ENCODE measurements at regions not wholly inside any gene's neighbourhood (a gene's known extent, or its start where the extent isn't known, plus 50 kb on each side); places are given as distances from the start of the nearest gene placed in this dataset.

- in situ Hi-C loops (cut with MboI; ENCODE audit: low sequenced_read_pairs) = no loop called here
- Histone ChIP-seq H3K27me3 (ENCODE audit: low read depth) (no peaks in the 10 kb centered on the region), H3K36me3 (replicated peaks) (no peaks in the 10 kb centered on the region), H3K4me3 (no peak overlapping the region), H3K9me3 (no peaks in the 10 kb centered on the region), H3K4me1 (no peaks in the 10 kb centered on the region)
- no peak for DNase-seq (ENCODE audit: low spot score in 2 of 2)
These were observed 897.2 kb downstream of the TBC1D22A start for GRCh38 chr22:47659467-47660223.

GRCh38 chr22:47658182-47658581 is 895.7 kb downstream of the TBC1D22A start:
- in situ Hi-C loops (cut with MboI; ENCODE audit: low sequenced_read_pairs) = no loop called here
- Histone ChIP-seq H3K4me3 (no peak overlapping the region), H3K4me1 (no peaks in the 10 kb centered on the region), H3K36me3 (replicated peaks) (no peaks in the 10 kb centered on the region), H3K9me3 (no peaks in the 10 kb centered on the region), H3K27me3 (ENCODE audit: low read depth) (no peaks in the 10 kb centered on the region)
- no peak for DNase-seq (ENCODE audit: low spot score in 2 of 2)

DNA sequence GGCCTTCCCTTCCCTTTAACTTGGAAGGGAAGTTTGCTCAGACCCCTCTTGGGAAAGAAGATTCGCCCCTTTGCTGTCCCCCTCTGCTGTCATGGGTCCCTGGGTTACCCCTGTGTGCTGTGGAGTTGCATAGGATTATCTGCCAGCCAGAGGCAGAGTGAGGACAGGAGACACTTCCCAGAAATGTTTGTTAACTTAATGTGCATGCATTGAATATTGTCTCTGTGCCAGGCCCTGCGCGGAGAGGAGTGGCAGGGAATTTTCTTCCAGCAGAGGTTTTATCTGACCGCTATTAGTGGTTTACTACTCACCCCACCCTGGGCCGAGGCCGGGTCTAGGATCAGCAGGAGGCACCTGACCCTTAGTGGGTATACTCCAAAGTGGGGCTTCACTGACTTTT is 894.8 kb downstream of the TBC1D22A start:
- Histone ChIP-seq H3K4me3 (no peak overlapping the region), H3K36me3 (replicated peaks) (no peaks in the 10 kb centered on the region), H3K9me3 (no peaks in the 10 kb centered on the region), H3K27me3 (ENCODE audit: low read depth) (no peaks in the 10 kb centered on the region), H3K4me1 (no peaks in the 10 kb centered on the region)
- in situ Hi-C loops (cut with MboI; ENCODE audit: low sequenced_read_pairs) = no loop called here
- no peak for DNase-seq (ENCODE audit: low spot score in 2 of 2)

DNA sequence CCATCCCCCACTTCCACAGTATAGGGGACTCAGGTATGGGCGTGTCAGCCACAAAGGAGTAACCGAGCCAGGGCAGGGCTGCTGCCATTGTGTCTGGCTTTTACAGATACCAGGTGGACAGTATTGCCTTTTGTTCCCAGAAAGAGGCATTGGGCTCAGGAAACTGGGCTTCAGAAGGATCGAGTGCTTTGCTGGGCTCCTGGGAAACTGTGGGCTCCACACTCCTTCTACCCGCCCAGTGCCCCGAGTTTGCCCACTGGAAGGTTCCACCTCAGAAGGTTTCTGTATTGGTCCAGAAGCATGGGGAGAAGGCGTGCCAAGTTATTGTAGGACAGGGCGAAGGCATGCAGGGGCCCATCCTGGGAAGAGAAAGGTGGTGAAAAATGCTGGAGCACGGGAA is 894.4 kb downstream of the TBC1D22A start:
- no peak overlapping the region for H3K4me3 ChIP-seq
- H3K36me3 ChIP-seq (replicated peaks) = no peaks in the 10 kb centered on the region
- no peak for DNase-seq (ENCODE audit: low spot score in 2 of 2)
- H3K27me3 ChIP-seq (ENCODE audit: low read depth) = no peaks in the 10 kb centered on the region
- in situ Hi-C loops (cut with MboI; ENCODE audit: low sequenced_read_pairs) = no loop called here
- no peaks in the 10 kb centered on the region for H3K9me3 ChIP-seq
- no peaks in the 10 kb centered on the region for H3K4me1 ChIP-seq

DNA sequence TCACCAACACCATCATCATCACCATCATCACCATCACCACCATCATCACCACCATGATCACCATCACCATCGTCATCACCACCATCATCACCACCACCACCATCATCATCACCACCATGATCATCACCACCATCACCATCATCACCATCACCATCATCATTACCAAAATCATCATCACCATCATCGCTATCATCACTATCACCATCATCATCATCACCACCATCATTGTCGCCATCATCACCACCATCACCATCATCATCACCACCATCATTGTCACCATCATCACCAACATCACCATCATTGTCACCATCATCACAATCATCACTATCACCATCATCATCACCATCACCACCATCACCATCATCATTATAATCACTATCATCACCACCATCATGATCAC is 893.5 kb downstream of the TBC1D22A start:
- Histone ChIP-seq H3K27me3 (ENCODE audit: low read depth) (no peaks in the 10 kb centered on the region), H3K4me1 (no peaks in the 10 kb centered on the region), H3K9me3 (no peaks in the 10 kb centered on the region), H3K4me3 (no peak overlapping the region), H3K36me3 (replicated peaks) (no peaks in the 10 kb centered on the region)
- no peak for DNase-seq (ENCODE audit: low spot score in 2 of 2)
- in situ Hi-C loops (cut with MboI; ENCODE audit: low sequenced_read_pairs) = no loop called here

GRCh38 chr22:47654922-47655491 is 892.6 kb downstream of the TBC1D22A start:
- H3K9me3 ChIP-seq = no peaks in the 10 kb centered on the region
- H3K4me3 ChIP-seq = no peak overlapping the region
- no peaks in the 10 kb centered on the region for H3K27me3 ChIP-seq (ENCODE audit: low read depth)
- no peaks in the 10 kb centered on the region for H3K36me3 ChIP-seq (replicated peaks)
- in situ Hi-C loops (cut with MboI; ENCODE audit: low sequenced_read_pairs) = no loop called here
- DNase-seq (ENCODE audit: low spot score in 2 of 2) = no peak
- no peaks in the 10 kb centered on the region for H3K4me1 ChIP-seq

DNA sequence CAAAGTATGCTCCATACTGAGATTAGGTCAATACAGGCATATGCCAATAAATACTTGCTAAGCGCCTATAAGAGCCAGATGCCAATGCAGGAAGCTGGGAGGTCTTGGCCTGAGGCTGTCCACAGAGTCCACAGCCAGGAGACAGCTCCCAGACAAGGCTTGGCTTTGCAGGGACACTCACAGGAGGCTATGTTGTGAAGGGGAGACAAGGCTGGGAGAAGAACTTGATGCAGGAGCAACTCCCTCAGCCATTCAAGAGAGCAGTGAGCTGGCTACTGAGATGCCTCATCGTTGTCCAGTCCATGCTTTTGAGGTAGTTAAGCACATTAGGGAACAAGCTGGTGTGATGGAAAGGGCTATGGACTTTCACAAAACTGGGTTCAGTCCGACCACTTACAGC is 891.5 kb downstream of the TBC1D22A start:
- DNase-seq (ENCODE audit: low spot score in 2 of 2) = no peak
- Histone ChIP-seq H3K4me3 (no peak overlapping the region), H3K36me3 (replicated peaks) (no peaks in the 10 kb centered on the region), H3K27me3 (ENCODE audit: low read depth) (no peaks in the 10 kb centered on the region), H3K9me3 (no peaks in the 10 kb centered on the region), H3K4me1 (no peaks in the 10 kb centered on the region)
- in situ Hi-C loops (cut with MboI; ENCODE audit: low sequenced_read_pairs) = no loop called here

- Histone ChIP-seq H3K4me1 (no peaks in the 10 kb centered on the region), H3K9me3 (no peaks in the 10 kb centered on the region), H3K4me3 (no peak overlapping the region), H3K27me3 (ENCODE audit: low read depth) (no peaks in the 10 kb centered on the region), H3K36me3 (replicated peaks) (no peaks in the 10 kb centered on the region)
- DNase-seq (ENCODE audit: low spot score in 2 of 2) = no peak
- in situ Hi-C loops (cut with MboI; ENCODE audit: low sequenced_read_pairs) = no loop called here
These were observed 889.0 kb downstream of the TBC1D22A start for GRCh38 chr22:47651216-47651987.

DNA sequence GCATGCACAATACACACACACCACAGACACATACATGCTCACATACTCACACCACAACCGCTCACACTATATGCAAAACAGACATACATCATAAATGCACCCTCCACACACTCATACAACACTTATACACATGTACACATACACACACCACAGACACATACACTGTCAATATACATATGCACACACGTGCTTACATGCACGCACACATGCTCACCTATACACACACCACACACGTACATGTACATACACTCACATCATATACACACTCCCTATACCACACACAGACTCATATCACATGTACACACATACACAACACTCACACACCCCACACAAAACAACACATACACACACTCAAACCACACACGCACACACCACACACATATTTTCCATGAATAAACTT is 885.3 kb downstream of the TBC1D22A start:
- no peak for DNase-seq (ENCODE audit: low spot score in 2 of 2)
- Histone ChIP-seq H3K9me3 (no peaks in the 10 kb centered on the region), H3K4me1 (no peaks in the 10 kb centered on the region), H3K27me3 (ENCODE audit: low read depth) (no peaks in the 10 kb centered on the region), H3K36me3 (replicated peaks) (no peaks in the 10 kb centered on the region), H3K4me3 (no peak overlapping the region)
- in situ Hi-C loops (cut with MboI; ENCODE audit: low sequenced_read_pairs) = no loop called here

DNA sequence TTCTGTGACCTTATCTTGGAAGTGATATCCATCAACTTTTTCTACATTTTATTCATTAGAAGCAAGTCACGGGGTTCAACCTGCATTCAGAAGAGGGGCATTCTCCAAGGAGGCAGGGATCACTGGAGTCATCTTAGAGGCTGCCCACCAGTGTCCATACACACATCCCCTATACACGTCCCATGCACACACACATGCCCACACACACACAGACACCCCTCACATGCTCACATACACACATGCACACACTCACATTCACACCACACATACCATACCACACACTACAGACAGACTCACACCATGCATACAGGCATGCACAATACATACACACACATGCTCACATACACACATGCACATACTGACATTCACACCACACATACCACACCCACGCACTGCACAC is 884.7 kb downstream of the TBC1D22A start:
- Histone ChIP-seq H3K4me3 (no peak overlapping the region), H3K4me1 (no peaks in the 10 kb centered on the region), H3K27me3 (ENCODE audit: low read depth) (no peaks in the 10 kb centered on the region), H3K9me3 (no peaks in the 10 kb centered on the region), H3K36me3 (replicated peaks) (no peaks in the 10 kb centered on the region)
- in situ Hi-C loops (cut with MboI; ENCODE audit: low sequenced_read_pairs) = no loop called here
- DNase-seq (ENCODE audit: low spot score in 2 of 2) = no peak

- Histone ChIP-seq H3K4me1 (no peaks in the 10 kb centered on the region), H3K9me3 (no peaks in the 10 kb centered on the region), H3K36me3 (replicated peaks) (no peaks in the 10 kb centered on the region), H3K4me3 (no peak overlapping the region), H3K27me3 (ENCODE audit: low read depth) (no peaks in the 10 kb centered on the region)
- in situ Hi-C loops (cut with MboI; ENCODE audit: low sequenced_read_pairs) = no loop called here
- no peak for DNase-seq (ENCODE audit: low spot score in 2 of 2)
These were observed 883.5 kb downstream of the TBC1D22A start for GRCh38 chr22:47645923-47646322.

DNA sequence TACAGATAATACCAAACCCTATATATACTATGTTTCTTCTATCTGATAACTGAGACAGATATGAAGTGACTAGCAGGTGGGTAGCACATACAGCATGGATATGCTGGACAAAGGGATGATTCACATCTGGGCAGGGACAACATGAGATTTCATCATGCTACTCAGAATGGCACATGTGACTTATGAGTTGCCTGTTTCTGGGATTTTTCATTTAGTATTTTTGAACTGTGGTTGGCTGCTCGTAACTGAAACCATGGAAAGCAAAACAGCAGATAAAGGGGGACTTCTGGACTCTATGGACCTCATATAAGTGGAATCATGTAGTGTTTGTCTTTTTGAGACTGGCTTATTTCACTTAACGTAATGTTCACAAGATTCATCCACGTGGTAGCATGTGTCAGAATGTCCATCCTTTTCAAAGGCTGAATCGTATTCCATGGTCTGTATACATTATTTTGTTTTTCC is 883.0 kb downstream of the TBC1D22A start:
- H3K4me3 ChIP-seq = no peak overlapping the region
- DNase-seq (ENCODE audit: low spot score in 2 of 2) = no peak
- H3K4me1 ChIP-seq = no peaks in the 10 kb centered on the region
- in situ Hi-C loops (cut with MboI; ENCODE audit: low sequenced_read_pairs) = no loop called here
- H3K36me3 ChIP-seq (replicated peaks) = no peaks in the 10 kb centered on the region
- H3K27me3 ChIP-seq (ENCODE audit: low read depth) = no peaks in the 10 kb centered on the region
- H3K9me3 ChIP-seq = no peaks in the 10 kb centered on the region

DNA sequence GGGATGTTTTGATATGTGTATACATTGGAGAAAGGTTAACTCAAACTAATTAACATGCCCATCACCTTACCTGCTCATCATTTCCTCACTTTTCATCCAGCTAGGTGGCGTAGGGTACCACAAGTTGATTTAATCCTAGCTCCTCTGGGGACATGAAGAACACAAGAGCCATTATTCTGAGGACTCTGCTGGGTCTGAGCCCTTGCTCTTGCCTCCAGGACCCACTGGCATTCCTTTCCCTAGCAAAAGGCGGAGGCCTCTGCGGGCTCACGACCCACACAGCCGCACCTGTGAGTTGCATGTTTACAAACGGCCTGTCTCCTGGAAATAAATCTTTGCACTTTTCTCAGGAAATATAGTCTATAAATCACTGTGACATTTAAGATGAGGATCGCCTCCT is 871.9 kb downstream of the TBC1D22A start:
- Histone ChIP-seq H3K36me3 (replicated peaks) (no peaks in the 10 kb centered on the region), H3K27me3 (ENCODE audit: low read depth) (no peaks in the 10 kb centered on the region), H3K4me1 (no peaks in the 10 kb centered on the region), H3K4me3 (no peak overlapping the region), H3K9me3 (no peaks in the 10 kb centered on the region)
- in situ Hi-C loops (cut with MboI; ENCODE audit: low sequenced_read_pairs) = no loop called here
- DNase-seq (ENCODE audit: low spot score in 2 of 2) = no peak

- Histone ChIP-seq H3K27me3 (ENCODE audit: low read depth) (no peaks in the 10 kb centered on the region), H3K9me3 (no peaks in the 10 kb centered on the region), H3K4me3 (no peak overlapping the region), H3K4me1 (no peaks in the 10 kb centered on the region), H3K36me3 (replicated peaks) (no peaks in the 10 kb centered on the region)
- DNase-seq (ENCODE audit: low spot score in 2 of 2) = no peak
- in situ Hi-C loops (cut with MboI; ENCODE audit: low sequenced_read_pairs) = no loop called here
These were observed 870.7 kb downstream of the TBC1D22A start for GRCh38 chr22:47633111-47633510.
